ENCODE measurements at regions not wholly inside any gene's neighbourhood (a gene's known extent, or its start where the extent isn't known, plus 50 kb on each side); places are given as distances from the start of the nearest gene placed in this dataset.
"Not testable (repeated sequence)": the region's sequence is repeated elsewhere in the genome, so short reads cannot be mapped to it uniquely, and the experiment has no call there.

- H3K27ac ChIP-seq = no peak overlapping the region
- no peak for TF ChIP-seq EP300 (IDR thresholded peaks at IDR 0.05)
- TF ChIP-seq CTCF (IDR thresholded peaks at IDR 0.05) = no peak
- TF ChIP-seq POLR2A (IDR thresholded peaks at IDR 0.05) = no peak
- no peak for TF ChIP-seq POLR2AphosphoS5 (IDR thresholded peaks at IDR 0.05)
- H3K36me3 ChIP-seq = no peaks in the 10 kb centered on the region
- intact Hi-C loops (cut with DNase I) = no loop called here
- no peaks in the 10 kb centered on the region for H3K4me1 ChIP-seq
- H3K9me3 ChIP-seq = no peaks in the 10 kb centered on the region
- no peak overlapping the region for H3K4me3 ChIP-seq
- H3K27me3 ChIP-seq = no peaks in the 10 kb centered on the region
- WGBS, 2 donors = 44 to 71% methylated on average over 4 of the region's 4 CpGs
- DNase-seq = no peak
Observed at GRCh38 chr16:63416712-63417111, 1380.5 kb upstream of the CDH8 start.

GRCh38 chr16:63415014-63415413, 1378.8 kb upstream of the CDH8 start:
- no peak overlapping the region for H3K27ac ChIP-seq
- no peak overlapping the region for H3K4me3 ChIP-seq
- H3K9me3 ChIP-seq = no peaks in the 10 kb centered on the region
- intact Hi-C loops (cut with DNase I) = no loop called here
- no peak for TF ChIP-seq POLR2AphosphoS5 (IDR thresholded peaks at IDR 0.05)
- no peak for TF ChIP-seq CTCF (IDR thresholded peaks at IDR 0.05)
- no peak for TF ChIP-seq POLR2A (IDR thresholded peaks at IDR 0.05)
- TF ChIP-seq EP300 (IDR thresholded peaks at IDR 0.05) = no peak
- no peaks in the 10 kb centered on the region for H3K36me3 ChIP-seq
- 21 to 64% methylated on average over 2 of the region's 2 CpGs for WGBS, 2 donors
- DNase-seq = no peak
- H3K4me1 ChIP-seq = no peaks in the 10 kb centered on the region
- H3K27me3 ChIP-seq = no peaks in the 10 kb centered on the region

- intact Hi-C loops (cut with DNase I) = no loop called here
- no peaks in the 10 kb centered on the region for H3K4me1 ChIP-seq
- H3K9me3 ChIP-seq = peaks cover 0 to 5% (median 0%) of the 10 kb centered on the region in 4 donors
- H3K4me3 ChIP-seq = no peak overlapping the region
- no peak overlapping the region for H3K27ac ChIP-seq
- no peak for DNase-seq
- WGBS, 2 donors = 94 to 100% methylated on average over 1 of the region's 1 CpG
- no peaks in the 10 kb centered on the region for H3K27me3 ChIP-seq
- H3K36me3 ChIP-seq = no peaks in the 10 kb centered on the region
- no peak for TF ChIP-seq CTCF (IDR thresholded peaks at IDR 0.05)
- no peak for TF ChIP-seq POLR2A (IDR thresholded peaks at IDR 0.05)
- no peak for TF ChIP-seq EP300 (IDR thresholded peaks at IDR 0.05)
- no peak for TF ChIP-seq POLR2AphosphoS5 (IDR thresholded peaks at IDR 0.05)
Observed at GRCh38 chr16:63410594-63410993, 1374.4 kb upstream of the CDH8 start.

- Histone ChIP-seq H3K36me3 (no peaks in the 10 kb centered on the region), H3K9me3 (peaks cover 0 to 5% (median 0%) of the 10 kb centered on the region in 4 donors), H3K27me3 (no peaks in the 10 kb centered on the region), H3K4me1 (no peaks in the 10 kb centered on the region), H3K4me3 (no peak overlapping the region), H3K27ac (no peak overlapping the region)
- WGBS, 2 donors = 95 to 96% methylated on average over 11 of the region's 11 CpGs
- no peak for TF ChIP-seq EP300 (IDR thresholded peaks at IDR 0.05)
- intact Hi-C loops (cut with DNase I) = no loop called here
- DNase-seq = no peak
Observed at GRCh38 chr16:63403792-63404191, 1367.6 kb upstream of the CDH8 start.

- H3K4me1 ChIP-seq; H3K9me3 ChIP-seq; H3K27me3 ChIP-seq; H3K4me3 ChIP-seq; H3K36me3 ChIP-seq; DNase-seq; intact Hi-C loops (cut with DNase I); H3K27ac ChIP-seq: not testable (repeated sequence)
- 84 to 87% methylated on average over 18 of the region's 18 CpGs for WGBS, 2 donors
Observed at GRCh38 chr16:63388277-63388676, 1352.0 kb upstream of the CDH8 start.

GRCh38 chr16:63385714-63386432, 1349.6 kb upstream of the CDH8 start:
- Histone ChIP-seq H3K4me3 (no peak overlapping the region), H3K4me1 (no peaks in the 10 kb centered on the region), H3K9me3 (no peaks in the 10 kb centered on the region), H3K27ac (no peak overlapping the region), H3K36me3 (no peaks in the 10 kb centered on the region), H3K27me3 (no peaks in the 10 kb centered on the region)
- no peak for TF ChIP-seq POLR2AphosphoS5 (IDR thresholded peaks at IDR 0.05)
- TF ChIP-seq CTCF (IDR thresholded peaks at IDR 0.05) = no peak
- TF ChIP-seq EP300 (IDR thresholded peaks at IDR 0.05) = no peak
- no peak for TF ChIP-seq POLR2A (IDR thresholded peaks at IDR 0.05)
- 69 to 73% methylated on average over 7 of the region's 7 CpGs for WGBS, 2 donors
- intact Hi-C loops (cut with DNase I) = no loop called here
- DNase-seq = no peak
